GM21381 (cell line): ENCODE measurements at regions not wholly inside any gene's neighbourhood (a gene's known extent, or its start where the extent isn't known, plus 50 kb on each side); places are given as distances from the start of the nearest gene placed in this dataset.

ENCODE experiments used
- ATAC-seq: cut with Tn5 transposase; IDR thresholded peaks from one replicate; pipeline ENCODE4 v1.9.1; 2021; ENCODE audit warnings: mild to moderate bottlenecking, moderate library complexity; ENCODE audit not compliant: unreplicated experiment

DNA sequence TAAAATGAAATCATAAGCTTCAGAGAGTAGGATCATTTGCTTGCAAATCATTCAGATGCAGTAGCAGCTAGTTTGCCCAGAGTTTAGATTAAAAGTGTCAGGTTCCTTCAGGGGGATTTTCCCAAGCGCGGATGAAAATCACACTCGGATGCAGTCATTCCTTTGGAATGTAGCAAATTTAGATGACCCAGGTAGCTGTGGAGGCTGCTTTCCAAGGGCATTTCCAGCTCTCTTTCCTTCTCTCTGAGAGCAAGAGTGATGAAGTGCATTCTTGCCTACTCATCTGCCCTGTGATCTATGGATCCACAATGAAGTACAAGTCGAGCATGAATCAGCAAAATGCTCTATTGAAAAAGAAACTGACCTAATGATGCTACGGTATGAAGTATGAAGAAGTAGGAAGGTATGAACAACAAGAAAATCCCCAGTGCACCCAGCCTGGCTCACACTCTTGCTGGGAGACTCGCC, 200.2 kb downstream of the PLK2 start:
- no peak for ATAC-seq

DNA sequence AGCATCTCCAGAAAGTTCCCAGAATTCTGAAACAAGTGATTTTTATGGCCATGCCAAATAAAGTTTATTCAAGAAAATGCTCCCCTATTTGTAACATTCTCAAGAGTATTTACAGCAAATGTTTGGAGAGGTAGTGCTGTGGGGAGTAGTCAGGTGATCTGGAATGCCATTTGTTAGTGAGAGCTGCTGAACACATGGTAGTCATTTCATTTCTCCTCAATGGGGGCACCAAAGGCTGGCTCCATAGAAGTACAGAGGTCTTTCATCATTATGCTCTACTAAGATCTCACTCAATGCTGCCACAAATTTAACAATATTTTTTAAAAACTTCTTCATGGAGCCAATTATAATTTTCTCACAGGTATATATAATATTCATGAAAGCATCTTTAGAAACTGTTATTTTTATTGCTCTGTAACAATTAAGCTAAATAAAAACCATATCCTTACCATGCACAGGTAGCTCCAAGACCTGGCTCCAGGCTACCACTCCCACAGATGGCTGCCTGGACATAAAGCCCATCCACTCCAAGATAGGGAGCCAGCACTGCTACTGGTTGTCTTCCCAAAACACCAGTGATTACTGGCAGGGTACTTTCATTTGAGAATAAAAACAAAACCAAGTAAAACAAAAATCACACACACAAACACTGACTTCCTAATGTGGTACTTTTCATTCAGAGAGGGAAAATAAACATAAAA, 200.8 kb downstream of the PLK2 start:
- ATAC-seq, result no peak

DNA sequence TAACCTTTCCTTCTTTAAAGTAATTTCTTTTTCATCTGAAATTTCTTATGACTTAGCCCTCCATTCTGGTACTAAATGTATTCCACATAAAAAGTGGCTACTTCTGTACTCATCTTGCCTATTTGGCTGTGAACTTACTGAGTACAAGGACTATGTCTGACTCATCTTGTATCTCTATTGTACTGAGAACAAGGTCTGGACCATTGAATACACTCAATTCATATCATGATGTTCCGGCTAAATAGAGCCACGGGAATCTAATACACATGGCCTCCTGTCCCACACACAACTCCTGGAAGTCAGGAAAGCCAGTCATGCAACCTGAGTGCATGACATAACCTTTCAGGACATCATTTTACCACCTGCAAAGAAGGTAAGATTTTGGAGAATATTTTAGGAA, 203.9 kb downstream of the PLK2 start:
- ATAC-seq, result no peak

DNA sequence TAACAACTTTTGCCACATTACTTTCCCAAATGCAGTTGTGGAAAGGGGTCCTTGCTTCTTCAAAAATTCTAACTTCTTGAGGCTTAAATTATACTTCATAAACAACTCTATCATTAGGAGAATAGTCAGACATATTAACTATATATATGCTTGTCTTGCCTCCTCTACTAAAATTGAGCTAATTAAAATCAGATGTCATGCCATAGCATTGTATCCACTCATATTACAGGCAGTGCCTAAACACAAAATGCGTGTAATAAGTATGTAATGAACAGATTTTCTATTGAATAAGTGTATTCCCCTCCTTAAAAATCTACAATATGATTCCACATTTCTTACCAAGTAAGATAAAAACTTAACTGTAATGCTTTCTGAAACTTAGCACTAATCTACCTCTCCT, 204.5 kb downstream of the PLK2 start:
- ATAC-seq, result no peak

DNA sequence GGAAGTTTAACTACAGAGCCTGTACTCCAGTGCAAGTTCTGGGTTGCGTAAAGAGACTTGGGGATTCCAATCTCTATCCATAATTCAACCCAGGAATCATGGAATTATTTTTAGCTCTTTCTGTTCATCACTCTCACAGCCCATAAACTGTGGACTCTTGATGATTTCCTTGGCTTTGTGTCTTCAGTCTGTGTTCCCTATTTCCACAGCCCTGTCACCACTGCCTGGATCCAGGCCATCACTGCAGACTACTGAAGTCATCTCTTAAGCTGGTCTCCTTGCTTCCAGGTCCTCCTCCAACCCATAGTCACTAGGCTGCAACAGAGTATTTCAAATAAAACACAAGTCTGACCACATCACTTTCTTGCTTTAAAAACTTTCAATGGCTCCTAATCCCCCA, 211.7 kb downstream of the PLK2 start:
- ATAC-seq, result no peak

DNA sequence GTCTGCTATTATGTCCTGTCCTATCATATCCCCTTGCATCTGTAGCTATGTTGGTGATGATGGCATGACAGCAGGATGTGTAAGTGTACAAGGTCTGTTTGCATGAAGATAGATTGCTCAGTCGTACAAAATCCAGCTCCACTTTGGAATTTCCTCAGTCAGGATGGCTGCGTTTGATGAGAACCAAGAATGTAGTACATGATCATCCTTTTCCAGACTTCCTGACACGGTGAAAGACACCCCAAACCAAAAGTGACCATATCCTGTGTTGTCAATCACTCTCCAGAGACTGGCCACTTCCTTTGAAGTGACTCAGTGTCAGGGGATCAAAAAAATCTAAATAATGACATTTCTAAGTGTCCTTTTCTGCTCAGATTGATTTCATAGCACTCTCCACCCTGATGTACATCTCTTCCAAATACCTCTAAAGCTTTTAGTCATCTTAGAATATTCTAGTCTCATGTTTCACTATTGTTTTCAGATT, 213.4 kb downstream of the PLK2 start:
- ATAC-seq, result no peak

DNA sequence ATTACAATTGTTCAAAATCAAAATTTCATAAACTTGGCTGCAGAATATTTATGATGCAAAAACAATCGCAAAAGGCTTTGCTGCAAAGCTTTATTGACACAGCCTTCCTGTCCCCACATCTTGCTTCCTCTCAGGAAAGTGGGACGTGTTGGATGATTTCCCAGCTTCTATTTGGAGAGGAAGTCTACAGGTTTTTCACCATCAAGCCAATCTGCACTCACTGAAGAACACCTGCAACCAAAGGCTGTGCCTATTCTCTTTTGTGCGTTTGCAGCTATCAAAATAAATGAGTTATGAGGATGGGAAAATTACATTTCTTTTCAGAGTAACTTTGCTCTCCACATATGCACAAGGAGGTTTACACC, 214.4 kb downstream of the PLK2 start:
- ATAC-seq, result no peak

DNA sequence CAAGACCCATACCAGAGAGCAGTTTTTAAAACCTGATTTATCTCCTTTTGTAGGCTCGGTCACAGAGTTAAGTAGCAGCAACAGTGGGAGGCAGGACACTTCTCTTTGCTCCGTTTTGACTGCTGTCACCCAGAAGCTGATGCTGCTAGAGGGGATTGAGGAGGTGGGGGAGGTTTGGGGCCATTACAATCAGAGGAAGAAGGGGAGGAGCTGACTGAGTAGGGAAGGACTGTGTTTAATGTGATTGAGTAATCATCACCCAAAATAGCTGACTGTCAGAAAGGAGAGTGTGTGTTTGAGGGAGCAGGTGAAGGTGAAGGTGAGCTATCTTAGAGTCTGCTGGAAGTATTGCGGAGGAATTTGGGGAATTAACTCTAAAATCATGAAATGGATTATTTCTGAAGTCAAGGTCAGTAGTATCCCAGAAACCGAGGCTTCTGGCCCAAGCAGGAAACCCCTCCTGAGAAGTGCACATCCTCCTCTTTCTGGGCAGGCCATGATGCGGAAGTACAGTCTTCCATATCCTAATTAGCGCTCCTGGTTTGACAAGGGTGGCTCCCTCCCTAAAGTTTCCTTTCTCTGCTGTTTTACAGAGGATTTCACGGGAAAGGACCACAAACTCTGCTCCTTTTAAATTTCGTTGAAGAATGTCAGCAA, 214.9 kb downstream of the PLK2 start:
- no peak for ATAC-seq

DNA sequence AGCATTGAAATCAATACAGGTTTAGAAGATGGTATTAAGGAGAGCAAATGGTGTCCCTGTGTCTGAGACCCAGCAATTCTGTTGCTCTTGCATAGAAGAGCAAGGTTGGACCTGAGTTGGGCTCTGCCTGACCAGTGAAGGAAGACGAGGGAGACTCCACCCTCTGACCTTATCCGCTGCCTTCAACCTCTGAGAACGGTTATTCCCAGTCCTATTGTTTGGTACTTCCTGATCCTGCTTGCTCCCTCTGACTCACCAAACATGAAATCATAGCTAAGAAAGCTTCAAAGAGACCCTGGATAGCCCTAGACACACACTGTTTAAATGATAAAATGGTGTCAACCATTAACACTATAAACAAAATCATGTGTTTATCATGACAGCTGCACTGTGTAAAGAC, 218.5 kb downstream of the PLK2 start:
- ATAC-seq, result no peak

DNA sequence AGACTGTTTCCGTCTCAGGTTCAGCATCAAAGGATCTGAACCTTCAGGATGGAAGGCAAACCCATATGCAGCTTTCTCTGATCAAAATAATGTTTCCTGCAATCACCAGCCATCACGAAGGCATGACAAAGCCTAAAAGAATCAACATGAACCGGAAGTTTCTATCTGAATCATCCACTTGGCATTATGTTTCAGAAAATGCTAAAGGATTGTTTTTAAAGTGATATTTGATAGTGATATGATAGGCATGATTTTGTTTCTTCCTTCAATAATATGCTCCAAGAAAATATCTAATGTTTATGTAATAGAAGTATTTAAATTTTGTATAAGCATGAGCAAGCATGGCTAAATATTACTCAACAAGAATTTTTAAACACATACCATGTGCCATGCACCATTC, 219.6 kb downstream of the PLK2 start:
- no peak for ATAC-seq

DNA sequence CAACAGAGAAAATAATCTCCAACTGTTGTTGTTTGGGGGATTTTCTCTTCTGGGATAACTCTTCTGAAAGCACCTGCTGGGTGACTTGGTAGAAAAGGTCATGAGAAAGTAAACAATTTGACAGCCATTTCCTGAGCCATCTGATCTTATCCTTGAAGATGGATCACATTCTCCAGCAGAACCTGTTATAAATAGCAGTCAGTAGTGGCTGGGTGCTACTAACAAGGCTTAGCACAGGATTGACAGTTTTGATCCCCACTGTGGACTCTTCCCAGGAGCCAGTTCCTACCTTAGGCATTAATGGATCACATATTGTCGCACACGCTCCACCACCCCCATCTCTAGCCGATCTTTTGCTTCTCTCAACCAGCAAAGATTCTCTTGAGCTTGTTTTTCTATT, 220.2 kb downstream of the PLK2 start:
- no peak for ATAC-seq

DNA sequence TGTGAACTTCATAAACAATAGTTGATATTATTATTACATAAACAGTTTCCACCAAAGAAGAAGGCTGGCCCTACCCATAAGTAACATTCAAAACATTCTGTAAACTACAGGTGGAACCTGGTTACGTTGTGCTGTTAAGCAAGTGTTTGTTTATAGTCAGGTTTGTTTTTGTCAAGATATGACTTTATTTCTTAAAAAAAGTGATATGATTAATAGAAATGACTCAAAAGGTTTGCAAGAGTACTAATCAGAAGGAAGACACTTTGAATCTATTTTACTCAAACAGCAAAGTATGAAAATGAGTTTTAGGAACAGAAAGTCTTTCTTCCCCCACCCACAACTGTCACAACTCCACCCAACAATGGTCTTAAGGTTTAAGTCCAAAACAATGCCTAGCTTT, 220.8 kb downstream of the PLK2 start:
- ATAC-seq, result no peak

DNA sequence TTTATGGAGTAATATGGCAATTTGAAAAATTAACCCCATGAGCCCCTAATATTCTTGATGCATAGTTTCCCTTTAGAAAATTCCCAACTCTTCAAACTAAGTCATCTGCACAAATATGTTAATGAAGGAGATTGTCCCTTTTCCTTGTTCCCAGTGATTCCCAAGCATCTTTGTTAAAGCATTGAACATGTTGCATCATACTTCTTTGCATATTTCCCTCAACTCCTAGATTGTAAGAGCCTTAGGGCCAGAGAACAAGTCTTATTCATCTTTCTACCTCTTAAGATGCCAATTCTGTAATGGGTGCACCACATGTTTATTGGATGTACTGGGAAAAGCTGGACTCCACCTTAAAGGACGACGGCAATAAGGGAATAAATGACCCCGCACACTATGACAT, 223.4 kb downstream of the PLK2 start:
- no peak for ATAC-seq

DNA sequence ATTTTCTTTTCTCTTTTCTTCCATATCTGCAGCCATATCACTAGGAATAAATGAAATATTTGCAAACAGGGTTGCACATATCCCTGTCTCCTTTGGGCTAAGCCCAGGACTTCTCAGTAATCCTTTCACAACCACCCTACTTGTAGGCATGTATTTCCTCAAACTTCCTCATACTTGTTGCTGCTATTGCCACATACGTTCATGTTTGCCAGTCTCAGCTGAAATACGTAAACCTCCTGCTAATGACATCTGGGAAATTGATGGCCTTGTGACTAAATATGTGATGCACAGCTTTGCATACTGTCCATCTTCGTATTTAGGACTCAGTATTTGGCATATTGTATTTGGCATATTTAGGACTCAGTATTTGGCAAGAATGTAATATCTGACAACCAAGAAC, 224.6 kb downstream of the PLK2 start:
- ATAC-seq, result no peak

DNA sequence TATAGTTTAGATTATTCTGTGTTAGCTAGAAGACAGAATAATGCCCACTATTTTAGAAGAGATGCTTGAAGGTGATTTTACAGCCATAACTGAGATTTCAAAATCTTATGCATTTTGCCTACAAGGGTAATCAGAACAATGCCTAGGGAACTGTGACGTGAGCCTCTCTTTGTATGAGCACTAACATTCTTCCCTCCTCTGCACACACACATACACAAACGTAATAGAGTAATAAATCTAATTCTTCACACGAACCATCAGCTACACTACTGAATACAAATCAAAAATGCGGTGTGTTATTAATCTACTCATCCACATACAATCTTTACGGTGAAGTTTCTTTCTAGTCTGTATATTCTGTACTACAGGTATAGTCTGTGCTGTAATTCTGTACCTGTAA, 227.8 kb downstream of the PLK2 start:
- no peak for ATAC-seq

DNA sequence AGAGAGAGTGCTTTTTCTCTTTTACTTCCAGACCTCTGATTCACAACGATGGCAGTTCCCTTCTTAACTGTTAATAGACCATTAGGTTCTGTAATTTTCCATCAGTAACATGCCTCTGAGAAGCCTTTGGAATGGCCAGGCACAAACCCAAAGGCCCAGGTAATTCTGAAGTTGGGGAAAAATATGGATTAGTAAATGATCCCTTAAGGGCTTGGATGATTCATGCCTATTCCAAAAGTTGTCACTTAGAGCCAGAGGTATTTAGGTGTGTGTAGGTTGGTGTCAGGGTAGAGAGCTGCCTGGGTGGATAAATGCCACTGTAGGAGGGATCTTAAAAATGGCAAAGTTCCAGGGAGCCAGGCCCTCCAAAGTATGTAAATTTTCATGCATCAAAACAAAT, 228.8 kb downstream of the PLK2 start:
- no peak for ATAC-seq

DNA sequence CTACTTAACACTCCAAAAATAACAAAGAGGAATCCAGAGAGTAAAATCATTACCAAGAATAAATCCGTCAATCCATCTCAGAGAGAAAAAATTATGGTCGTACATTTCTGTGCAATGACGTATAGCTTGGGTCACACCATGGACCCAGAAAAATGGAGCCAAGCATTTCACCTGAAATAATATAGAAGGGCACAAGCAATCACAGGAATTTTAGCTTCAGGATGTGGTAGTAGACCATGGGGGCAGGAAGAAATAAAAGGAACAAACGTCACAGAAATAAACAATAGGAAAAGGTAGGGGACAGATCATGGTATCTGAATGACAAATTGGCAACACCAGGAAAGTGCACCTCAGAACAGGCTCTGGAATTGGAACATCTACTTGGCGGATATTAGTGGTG, 231.0 kb downstream of the PLK2 start:
- no peak for ATAC-seq

DNA sequence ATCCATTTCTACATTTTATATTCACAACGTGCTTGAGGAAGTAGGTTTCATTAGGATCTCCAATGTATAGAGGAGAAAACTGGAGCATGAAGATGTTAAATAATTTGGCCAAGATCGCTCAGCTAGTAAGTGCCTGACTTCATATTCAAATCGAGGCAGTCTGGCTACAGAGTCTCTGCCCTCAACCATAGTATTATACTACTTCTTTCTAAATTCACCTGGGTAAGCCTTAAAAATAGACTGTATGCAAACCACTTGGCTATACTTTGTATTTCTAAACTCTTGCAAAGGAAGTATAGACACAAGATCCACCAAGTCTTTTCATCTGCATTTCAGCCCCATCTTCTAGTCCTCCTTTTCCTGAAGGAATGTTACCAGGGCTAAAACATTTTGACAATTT, 232.0 kb downstream of the PLK2 start:
- no peak for ATAC-seq

DNA sequence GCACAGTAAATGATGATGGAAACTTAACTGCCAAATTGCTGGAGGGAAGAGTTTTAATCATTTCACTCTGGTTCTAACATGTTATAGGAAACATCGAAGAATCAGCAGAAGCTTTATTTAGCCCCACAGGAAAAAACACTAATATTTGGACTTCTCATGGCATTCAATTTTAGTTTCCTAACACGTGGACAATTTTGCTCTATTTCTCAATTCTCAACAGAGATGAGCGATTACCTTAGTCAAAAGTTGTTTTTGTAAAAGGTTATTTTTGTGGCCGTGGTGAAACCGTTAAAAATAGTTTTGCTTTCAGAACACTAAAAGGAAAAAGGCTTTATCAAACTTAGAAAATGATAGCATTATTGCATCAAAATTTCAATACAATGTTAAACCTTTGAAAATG, 235.2 kb downstream of the PLK2 start:
- no peak for ATAC-seq

DNA sequence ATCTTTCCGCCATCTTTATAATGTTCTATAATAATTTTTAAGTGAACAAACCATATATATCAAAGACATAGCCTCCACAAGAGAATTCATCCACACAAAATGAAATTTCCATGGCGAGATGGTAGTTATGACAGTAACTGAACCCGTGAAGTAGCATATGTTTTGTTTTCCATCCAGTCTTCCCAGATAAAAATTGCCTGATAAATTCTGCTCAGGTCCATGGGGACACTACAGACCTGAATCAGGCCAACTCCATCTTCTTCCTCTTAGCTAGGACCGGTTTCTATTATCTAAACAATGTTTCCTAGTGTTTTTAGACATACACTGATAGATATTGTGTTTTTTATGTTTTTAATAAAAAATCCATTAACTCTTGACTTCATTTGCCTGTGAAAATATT, 235.7 kb downstream of the PLK2 start:
- ATAC-seq, result no peak

DNA sequence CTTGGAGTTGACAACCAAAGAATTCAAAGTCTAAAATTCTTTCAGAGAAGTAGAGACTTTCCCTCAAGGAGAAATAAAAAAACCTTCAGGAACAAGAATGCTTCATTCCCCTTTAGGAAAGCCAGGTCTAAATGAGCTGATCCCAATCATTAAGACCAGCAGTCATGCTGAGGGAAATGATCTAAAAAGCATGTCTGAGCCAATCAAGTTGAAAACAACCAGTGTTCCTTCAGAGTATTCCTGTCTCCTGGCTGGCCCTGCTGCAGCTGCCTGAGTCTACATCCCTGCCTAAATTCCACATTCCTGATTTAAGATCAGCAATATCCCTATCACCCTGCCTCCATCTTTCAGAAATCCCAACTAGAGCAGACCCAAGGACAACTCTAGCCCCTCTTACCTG, 244.5 kb downstream of the PLK2 start:
- ATAC-seq, result no peak

DNA sequence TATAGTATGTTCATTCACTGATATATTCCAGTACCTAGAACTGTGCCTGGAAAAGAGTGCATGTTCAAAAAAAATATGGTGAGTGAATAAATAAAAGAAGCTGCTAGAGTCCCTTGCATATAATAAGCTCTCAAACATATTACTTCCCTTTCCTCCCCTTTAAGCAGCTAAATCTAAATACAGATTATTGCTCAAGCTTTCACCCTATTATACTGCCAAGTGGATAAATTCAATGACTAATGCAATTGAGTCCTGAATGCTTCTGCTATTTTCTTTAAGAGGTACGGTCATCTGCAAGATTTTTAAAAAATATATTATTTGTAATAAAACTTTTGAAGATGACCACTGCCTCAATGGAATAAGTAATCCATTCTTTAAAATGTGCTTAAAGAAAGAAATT, 248.4 kb downstream of the PLK2 start:
- no peak for ATAC-seq

DNA sequence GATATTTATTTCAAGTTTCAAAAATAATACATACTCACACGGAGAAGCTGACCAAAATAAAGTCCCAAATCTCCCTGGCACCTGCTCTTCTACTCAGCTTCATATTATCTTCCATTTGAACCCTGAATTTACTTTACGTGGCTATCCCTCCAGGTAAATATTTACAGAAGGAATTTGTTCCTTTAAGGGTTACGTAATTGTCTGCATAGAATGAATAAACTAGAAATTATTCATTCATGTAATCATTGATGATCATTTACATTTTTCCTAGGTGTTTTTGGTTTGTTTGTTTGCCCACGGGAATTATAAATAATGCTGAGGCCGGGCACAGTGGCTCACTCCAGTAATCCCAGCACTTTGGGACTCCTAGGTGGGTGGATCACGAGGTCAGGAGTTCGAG, 251.2 kb downstream of the PLK2 start:
- no peak for ATAC-seq
